Loucy (cell line): ENCODE measurements at regions not wholly inside any gene's neighbourhood (a gene's known extent, or its start where the extent isn't known, plus 50 kb on each side); places are given as distances from the start of the nearest gene placed in this dataset.

Experiments
- EZH2phosphoT487 ChIP-seq: fragments of 200-600 bp; IDR thresholded peaks from 2 replicates; pipeline ENCODE4 v1.6.1; 2018; ENCODE audit warnings: antibody characterized with exemption, mild to moderate bottlenecking, moderate library complexity, borderline replicate concordance
- TF ChIP-seq, protein P1 (sequence below): fragments of 200-600 bp; sonication (generic); conservative IDR thresholded peaks from 2 replicates; pipeline ENCODE4 v1.5.1; 2014; ENCODE audit warnings: mild to moderate bottlenecking, antibody characterized with exemption, low read length

GRCh38 chr10:62584731-62585130, 210.6 kb downstream of the ZNF365 start:
- TF ChIP-seq, protein P1, sequence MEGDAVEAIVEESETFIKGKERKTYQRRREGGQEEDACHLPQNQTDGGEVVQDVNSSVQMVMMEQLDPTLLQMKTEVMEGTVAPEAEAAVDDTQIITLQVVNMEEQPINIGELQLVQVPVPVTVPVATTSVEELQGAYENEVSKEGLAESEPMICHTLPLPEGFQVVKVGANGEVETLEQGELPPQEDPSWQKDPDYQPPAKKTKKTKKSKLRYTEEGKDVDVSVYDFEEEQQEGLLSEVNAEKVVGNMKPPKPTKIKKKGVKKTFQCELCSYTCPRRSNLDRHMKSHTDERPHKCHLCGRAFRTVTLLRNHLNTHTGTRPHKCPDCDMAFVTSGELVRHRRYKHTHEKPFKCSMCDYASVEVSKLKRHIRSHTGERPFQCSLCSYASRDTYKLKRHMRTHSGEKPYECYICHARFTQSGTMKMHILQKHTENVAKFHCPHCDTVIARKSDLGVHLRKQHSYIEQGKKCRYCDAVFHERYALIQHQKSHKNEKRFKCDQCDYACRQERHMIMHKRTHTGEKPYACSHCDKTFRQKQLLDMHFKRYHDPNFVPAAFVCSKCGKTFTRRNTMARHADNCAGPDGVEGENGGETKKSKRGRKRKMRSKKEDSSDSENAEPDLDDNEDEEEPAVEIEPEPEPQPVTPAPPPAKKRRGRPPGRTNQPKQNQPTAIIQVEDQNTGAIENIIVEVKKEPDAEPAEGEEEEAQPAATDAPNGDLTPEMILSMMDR: no peak
- TF ChIP-seq EZH2phosphoT487: no peak
